Renal cortical epithelial cell (primary cell): ENCODE measurements at regions not wholly inside any gene's neighbourhood (a gene's known extent, or its start where the extent isn't known, plus 50 kb on each side); places are given as distances from the start of the nearest gene placed in this dataset.

Source experiments
- DNase-seq: peaks from one replicate; pipeline ENCODE4 v3.0.0-alpha.2; 2011; ENCODE audit warnings: low read depth

DNA sequence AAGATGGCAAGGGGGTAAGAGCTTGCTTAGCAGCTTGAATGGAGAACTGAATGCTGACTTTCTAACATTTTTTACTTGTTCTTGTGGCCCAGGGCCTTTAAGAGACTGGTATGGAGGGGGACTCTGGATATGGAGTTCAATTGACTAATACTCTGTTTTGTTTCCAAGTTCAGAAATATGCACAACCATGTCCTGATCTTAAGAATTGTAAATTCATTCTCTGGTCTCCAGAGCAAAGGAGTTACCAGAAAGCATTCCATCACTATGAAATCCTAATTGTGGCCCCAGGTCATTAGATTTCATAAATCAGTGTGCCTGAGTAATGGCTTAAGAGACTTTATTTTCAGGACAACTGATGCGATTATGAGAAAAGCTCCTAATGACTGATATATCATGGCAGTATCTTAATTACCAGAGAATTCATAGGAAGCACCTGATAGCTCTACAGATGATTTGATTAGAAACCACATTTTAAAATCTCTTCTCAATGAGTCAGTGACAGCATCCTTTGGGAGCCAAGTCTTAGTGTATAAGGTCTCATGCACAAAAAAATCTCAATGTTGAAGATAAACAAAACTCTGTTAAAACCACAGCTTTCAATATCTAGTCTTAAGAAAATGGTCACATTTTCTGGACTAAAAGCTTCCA, 613.6 kb upstream of the KLF4 start:
- no peak for DNase-seq

DNA sequence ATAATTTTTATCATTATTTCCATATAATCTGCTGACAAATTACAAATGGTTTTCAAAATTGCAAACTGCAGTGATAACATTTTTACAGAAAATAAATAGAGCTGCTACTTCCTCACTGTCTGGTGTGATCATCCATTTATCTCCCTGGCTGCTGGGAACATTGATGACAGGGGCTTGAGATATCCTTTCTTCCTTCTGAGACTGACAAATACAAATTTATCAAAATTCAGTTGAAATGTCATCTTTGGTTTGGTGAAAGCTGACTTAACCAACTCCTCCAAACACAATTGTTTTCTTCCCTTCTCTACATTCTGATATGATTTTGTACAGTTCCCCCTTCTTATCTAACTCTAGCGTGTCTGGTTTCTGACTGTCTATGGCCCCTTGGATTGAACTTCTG, 611.8 kb upstream of the KLF4 start:
- DNase-seq: no peak

DNA sequence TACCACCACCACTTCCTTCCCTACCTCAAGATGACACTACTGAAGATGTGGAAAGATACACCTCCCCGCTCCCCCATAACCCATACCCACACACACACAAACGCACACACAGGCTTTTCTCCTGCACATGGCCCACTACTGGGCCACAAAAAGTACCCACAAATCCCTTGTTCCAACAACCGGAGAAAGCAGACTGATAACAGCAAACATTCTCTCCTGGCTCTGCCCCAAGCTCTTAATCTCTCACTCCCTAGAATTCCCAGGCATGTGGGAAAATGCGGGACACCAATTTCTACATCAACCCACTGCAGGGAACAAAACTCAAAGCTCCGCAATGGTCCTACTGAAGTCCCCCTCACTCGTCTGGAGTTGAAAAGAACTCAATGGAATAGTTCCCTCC, 611.0 kb upstream of the KLF4 start:
- no peak for DNase-seq

DNA sequence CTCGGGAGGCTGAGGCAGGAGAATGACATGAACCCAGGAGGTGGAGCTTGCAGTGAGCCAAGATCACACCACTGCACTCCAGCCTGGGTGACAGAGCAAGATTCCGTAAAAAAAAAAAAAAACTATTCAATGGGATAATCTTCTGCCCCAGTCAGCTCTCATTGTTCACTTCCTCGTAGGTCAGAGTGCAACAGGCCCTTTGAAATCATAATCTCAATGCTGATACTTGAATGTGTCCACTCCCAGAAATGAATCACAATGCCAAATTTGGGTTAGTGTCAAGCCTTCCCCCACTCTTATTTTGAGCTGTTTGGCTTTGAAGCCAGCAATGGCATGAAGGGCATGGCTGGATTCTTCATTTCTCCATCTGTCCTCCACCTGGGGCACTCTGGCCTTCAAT, 610.3 kb upstream of the KLF4 start:
- no peak for DNase-seq

DNA sequence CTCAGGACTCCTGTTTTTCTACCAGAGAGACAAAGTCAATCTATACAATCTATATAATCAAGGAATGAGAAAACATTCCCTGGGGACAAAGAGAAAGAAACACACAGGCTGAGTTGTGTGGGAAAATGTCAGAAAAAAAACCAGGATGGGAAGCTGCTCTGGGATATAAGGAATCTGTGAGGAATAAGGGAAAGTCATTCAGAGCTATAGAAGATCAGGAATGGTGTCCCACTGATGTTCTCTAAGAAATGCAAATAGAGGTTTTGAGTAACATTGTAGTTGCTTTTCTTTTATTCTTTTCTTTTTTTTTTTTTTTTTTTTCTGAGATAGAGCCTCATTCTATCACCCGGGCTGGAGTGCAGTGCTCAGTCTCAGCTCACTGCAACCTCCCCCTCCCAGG, 605.9 kb upstream of the KLF4 start:
- no peak for DNase-seq

DNA sequence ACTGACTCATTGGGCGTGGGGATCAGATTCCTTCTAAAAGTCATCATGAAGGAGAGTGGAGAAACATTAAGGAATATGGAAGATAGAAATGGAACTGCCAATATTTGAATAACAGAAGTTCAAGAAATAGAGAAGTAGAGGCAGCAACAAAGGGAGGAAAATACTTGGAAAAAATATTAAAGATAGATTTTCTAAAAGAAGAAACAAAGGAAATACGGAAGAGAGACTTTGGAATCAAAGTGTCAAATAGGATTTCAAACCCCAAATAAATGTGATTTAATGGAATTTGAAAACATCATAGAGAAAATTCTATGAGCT, 605.1 kb upstream of the KLF4 start:
- no peak for DNase-seq

DNA sequence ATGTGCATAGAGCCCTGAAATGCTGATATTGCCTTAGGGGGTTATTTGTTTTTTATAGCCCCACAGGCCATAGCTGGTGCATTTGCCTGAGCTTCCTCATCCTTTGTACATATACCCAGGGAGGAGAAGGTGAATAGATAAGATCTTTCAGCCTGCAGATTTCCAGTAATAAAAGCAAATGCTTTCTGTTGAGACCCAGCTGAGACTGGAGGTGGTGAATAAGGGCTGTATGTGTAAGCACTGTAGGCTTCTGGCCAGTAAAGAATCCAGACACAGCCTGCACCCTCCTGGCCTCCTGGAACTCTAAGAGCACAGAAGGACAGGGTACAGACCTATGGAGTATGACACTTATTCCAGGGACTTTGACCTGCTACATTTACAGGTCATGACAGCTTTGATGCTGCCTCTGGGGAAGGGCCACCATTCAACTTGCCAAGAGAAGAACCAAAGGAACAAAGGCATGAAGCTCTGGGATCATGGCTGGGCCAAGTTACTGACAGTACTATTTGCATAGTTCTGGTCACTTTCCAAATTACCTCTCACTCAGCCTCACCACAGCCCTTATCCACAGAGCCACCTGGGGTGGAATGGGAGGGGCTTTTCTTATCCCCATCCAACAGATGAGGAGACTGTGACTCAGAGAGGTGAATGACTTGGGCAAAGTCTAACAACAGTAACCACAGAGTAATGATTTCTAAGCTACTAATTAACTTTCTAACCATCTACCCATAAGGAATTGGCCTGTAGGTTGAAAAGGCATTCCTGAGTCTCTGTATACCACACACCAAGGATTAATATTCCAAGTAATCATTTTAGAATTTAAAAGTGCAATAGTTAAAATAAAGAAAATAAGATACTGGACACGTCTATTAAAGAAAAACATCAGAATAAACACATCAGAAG, 604.5 kb upstream of the KLF4 start:
- DNase-seq: peak; percentile 99

DNA sequence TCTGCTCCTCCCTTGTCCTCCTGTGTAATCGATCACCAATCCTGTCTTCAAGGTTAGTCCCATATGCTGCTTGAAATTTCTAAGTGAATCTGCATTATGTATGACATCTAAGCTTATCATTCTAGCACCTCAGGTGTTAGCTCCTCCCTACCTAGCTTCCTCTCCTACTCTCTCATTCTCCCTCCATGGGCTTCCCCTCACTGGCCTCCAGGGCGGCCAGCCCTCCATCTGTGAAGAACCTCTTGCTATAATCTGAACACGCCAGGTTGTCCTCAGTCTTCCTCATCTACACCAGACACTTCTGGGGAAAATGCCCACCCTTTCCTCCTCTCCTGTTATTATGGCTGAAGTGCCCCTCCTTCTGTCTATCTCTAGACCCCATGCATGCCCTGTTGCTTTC, 599.3 kb upstream of the KLF4 start:
- no peak for DNase-seq

DNA sequence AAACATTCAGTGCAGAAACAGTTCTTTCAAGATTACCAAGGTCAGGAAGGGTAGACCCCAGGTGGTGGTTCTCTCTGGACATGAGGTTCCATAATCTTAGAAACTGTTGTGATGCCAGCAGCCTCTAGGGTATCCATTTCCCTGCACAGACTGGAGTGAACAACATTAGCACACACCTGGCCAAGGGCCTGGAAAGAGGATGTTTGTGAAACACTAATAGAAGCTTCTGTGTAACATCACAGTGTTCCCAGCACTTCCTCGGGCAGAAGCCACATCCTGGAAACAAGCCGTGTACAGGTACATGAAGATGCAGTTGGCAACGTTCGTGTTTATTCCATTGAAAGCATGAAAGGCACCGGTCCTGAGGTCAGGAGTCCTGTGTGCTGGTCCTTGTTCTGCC, 598.2 kb upstream of the KLF4 start:
- no peak for DNase-seq

DNA sequence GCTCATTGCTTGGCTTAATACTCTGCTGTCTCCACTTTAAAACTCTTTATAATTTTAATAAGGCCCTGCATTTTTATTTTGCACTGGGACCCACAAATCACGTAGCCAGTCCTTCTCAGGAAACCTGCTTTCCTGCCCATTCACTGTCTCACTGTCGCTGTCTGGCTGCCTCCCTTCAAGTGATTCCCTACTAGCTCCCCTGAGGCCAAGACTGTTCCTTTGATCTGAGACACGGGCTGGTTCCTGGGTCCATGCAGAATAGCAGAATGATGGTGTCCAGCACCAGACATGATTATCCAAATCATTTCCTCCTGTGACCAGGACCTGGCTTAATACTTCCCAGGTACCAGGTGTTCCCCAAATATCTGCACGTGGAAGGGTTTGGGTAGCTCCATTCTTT, 597.1 kb upstream of the KLF4 start:
- DNase-seq: no peak

DNA sequence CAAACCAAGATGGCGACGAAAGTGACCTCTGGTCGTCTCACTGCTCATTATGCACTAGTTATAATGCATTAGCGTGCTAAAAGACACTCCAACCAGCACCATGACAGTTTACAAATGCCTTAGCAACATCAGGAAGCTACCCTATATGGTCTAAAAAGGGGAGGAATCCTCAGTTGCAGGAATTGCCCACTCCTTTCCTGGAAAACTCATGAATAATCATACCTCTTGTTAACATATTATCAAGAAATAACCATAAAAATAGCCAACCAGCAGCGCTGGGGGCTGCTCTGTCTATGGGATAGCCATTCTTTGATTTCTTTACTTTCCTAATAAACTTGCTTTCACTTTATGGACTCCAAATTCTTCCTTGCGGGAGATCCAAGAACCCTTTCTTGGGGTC, 595.7 kb upstream of the KLF4 start:
- no peak for DNase-seq

DNA sequence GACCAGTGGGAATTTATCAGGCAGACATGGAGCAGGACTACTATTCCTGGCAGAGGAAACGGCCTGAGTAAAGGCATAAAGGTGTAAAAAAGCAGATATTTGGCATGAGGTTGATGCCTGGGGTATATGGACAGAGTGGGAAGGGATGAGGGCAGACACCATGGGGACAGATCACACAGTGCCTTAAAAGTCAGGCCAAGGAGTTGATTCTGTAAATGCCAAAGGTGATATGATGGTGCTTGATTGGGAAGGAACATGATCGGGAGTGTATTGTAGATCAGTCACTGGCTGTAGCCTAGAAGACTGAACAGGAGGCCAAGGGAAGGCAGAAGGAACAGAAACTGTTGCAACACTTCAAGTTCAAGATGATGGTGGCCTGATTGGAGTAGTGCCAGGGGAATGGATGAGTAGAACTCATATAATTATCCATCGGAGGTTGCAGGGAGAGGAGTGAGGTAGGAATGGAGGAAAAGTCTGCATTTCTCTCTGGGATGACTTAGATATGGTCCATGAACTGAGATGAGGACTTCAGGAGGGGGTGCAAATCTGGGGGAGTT, 594.3 kb upstream of the KLF4 start:
- DNase-seq: no peak

DNA sequence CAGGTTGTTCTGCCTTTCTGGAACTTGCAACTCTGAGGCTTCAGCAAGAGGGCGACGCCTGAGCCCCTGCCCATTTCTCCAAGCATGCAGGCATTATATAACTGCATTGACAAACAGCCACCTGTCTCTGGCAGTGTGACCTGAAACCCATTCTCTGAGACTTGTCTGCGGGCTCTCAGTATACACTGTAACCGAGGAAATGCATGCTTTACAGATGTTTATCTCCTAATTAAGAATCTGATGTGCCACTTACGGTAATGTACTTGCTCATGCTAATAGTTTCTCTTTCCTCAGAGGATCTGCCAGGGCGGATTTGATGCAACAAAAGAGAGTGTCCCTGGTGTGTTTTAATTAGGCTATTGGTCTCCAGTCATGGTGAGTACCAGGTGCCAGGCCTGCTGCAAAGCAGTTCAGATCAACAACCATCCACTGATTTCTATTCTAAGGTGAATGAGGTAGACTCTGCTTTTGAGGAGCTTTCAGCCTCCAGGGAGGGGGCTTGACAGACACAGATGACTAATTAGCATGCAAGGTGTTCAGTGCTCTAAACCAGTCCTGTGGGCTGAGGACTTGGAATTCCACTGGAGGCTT, 593.7 kb upstream of the KLF4 start:
- no peak for DNase-seq

DNA sequence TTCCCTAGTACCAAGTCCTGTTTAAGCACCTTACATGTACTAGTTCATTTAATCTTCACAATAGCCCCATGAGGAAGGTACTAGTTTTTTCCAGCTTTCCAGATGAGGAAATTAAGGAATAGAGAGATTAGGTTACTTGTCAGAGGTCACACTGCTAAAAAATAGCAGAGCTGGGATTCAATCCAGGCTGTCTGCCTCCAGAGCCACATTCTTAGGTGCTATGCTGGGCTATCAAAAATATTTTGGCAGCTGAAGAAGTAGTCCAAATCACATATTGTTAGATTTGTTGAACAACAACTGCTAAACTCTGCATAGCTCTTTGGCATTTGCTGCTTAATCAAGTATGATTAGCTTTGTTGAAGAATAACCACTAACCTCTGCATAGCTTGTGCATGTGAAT, 591.5 kb upstream of the KLF4 start:
- DNase-seq: no peak

DNA sequence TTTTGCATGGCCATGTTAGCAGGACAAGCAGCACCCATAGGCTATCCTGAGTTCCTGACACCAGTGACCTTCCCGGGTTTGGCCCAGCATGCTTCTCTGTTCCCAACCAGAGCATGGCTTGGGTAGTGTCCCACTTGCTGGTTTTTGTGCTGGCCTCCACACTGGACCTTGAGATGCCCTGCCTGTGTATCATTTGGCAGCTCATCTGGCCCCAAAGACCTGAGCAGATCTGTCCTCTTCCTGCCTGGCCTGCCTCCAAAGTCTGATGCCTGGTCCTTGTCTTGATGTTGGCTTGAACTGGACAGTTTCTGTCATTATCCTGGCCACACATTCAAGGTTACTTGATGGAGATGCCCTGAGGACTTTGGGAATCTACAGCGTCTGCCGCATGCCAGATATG, 590.7 kb upstream of the KLF4 start:
- no peak for DNase-seq

DNA sequence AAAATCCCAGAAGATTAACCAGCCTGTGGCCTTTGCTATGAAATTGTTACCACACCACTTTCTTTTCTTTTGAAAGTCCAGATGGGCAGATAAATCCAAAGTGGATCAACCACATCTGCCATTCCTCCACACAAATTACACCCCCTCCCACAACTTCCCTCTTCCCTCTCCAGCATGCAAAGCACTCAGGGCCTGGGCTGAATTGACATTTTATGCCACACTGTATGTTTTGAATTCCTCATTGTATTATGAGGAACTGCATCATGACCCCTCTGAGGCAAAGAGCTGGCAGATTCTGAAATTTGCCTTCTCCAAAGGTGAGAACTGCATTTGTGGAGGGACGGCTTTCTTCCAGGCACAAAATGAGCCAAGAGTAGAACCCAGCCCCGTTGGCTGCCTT, 589.2 kb upstream of the KLF4 start:
- DNase-seq: no peak

DNA sequence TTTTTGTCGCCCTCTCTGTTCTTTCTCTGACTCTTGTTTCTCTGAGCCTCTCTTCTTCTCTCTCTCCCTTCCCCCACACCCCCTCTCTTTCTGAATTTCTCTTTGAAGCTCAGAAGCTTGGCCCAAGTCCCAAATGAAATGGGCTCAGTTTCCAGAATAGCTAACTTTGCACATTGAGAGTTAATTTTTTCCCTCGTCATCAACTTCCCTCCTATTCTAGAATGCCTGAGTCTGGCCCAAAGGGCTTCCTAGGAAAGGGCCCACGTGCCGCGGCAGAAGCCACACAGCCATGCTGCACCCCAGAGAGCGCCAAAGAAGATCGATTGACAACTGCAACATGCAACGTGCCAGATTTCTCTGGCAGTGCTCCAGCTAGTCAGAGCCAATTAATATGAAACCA, 588.8 kb upstream of the KLF4 start:
- no peak for DNase-seq

DNA sequence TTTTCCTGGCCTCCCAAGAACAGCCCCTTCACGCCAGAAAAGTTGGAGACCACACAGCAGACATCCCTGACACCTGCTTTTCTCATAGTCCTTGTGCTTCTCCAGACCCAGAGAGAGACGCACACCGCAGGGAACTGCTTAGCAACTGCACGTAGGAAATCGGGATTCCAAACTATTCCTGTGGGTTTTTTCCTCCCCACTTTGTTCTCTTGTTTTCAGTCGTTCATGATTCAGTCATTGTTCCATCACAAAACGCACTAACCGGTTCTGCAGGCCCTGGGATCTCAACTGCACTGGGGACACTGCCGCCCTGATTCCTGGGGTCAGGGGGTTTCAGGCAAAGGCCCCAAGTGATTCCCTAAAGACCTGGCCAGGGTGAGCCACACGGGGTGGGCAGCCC, 588.0 kb upstream of the KLF4 start:
- no peak for DNase-seq

DNA sequence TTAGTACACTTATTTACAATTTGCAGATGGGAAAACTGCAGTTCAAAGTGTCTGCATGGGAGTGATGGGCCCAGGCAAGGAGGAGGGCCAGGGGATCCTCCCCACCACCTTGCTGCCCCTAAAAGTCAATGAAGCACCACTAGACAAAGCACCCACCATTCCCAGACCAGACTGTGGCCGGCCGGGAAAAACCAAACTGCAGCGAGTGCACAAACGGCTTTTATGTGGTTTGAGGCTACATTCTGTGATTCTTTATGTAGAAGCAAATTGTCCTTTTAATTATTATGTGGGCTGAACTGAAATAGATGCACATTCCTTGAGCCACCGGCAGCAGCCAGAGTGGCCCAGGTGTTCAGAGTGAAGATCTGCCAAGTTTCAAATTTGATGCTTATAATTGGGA, 585.3 kb upstream of the KLF4 start:
- DNase-seq: no peak

DNA sequence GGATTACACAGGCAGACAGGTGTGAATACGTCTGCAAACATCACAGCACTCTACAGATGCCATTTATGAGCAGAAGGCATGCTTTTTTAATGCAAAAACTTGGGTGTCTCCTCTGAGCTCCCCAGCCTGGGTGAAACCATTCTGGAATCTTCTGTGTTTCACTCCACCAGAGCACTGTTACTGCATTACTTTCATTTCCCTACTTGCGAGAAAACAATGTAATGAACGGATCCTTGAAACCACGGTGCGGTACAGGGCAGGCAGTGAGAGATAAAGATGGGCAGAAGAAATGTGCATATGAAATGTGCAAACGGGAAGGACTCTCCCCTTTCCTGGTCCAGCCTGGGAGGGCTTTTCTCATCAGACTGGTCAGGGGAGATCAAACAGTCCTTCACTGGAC, 584.3 kb upstream of the KLF4 start:
- no peak for DNase-seq

DNA sequence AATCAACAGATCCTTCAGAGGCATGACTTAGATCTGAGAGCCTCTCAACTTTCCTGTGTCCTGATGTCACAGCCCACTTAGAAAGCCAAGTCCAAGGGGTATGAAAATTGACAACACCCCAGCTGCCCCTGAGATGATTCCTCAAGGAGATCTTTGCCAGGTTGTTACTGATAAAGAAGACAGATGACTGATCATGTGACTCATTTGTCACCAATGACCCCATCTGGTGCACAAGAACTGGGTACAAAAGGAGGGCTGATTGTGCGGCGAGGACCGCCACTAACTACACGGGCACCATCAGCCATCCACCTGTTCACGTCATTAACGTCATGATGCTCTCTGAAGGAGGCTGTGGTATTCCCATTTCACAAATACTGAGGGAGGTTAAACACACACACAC, 583.2 kb upstream of the KLF4 start:
- DNase-seq: no peak

DNA sequence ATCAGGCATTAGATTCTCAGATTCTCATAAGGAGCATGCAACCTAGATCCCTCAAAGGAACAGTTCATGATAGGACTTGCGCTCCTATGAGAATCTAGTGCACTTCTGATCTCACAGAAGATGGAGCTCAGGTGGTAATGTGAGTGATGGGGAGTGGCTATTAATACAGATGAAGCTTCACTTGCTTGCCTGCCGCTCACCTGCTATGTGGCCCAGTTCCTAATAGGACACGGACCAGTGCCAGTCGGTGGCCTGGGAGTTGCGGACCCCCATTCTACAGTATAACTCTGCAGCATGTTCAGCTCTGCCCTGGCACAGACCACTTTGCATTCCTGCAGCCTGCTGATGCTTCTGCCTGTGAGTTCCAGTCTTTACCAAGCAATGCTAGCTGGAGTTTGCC, 581.3 kb upstream of the KLF4 start:
- DNase-seq: no peak

DNA sequence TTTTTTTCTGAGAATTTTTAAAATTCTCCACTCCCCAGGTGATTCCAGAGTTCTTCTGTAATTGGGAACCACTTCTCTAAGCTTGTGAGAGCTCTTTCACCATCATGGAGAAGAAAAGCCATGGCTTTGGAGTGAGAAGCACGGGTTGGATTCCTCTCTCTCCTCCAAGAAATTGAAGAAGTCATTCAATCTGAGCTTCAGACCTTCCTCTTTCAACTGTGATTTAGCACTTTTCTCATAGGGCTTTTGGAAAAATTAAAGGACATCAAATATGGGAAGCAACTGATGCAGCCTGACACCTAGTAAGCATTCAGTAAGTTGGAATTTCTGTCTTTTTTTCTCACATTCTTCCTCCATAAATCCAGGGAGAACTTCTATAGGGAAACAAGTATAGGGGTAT, 580.4 kb upstream of the KLF4 start:
- no peak for DNase-seq
